ENCODE measurements at regions not wholly inside any gene's neighbourhood (a gene's known extent, or its start where the extent isn't known, plus 50 kb on each side); places are given as distances from the start of the nearest gene placed in this dataset.
A peak's percentile ranks its signal among the peaks of the same experiment; 100 is the strongest.
"Not testable (repeated sequence)": the region's sequence is repeated elsewhere in the genome, so short reads cannot be mapped to it uniquely, and the experiment has no call there.

- FAIRE-seq = no peak
- no peak for DNase-seq (ENCODE audit: insufficient read length, low spot score)
Measured at GRCh38 chr3:181358562-181358961, 353.2 kb upstream of the SOX2 start.

- FAIRE-seq (no peak), DNase-seq (ENCODE audit: insufficient read length, low spot score) (no peak)
Measured at GRCh38 chr3:181358060-181358459, 353.7 kb upstream of the SOX2 start.

GRCh38 chr3:181354140-181354539 lies 357.6 kb upstream of the SOX2 start:
- no peak for DNase-seq (ENCODE audit: insufficient read length, low spot score)
- FAIRE-seq = no peak

GRCh38 chr3:181344331-181344730 lies 354.8 kb upstream of the DNAJC19 start:
- no peak for FAIRE-seq
- DNase-seq (ENCODE audit: insufficient read length, low spot score) = no peak

GRCh38 chr3:181336597-181336996 lies 347.1 kb upstream of the DNAJC19 start:
- no peak for DNase-seq (ENCODE audit: insufficient read length, low spot score)
- FAIRE-seq = no peak

GRCh38 chr3:181333394-181333793 lies 343.9 kb upstream of the DNAJC19 start:
- FAIRE-seq (no peak), DNase-seq (ENCODE audit: insufficient read length, low spot score) (no peak)

- FAIRE-seq (no peak), DNase-seq (ENCODE audit: insufficient read length, low spot score) (no peak)
Measured at GRCh38 chr3:181330821-181331563, 341.5 kb upstream of the DNAJC19 start.

GRCh38 chr3:181330257-181330656 lies 340.7 kb upstream of the DNAJC19 start:
- FAIRE-seq = no peak

GRCh38 chr3:181329024-181329423 lies 339.5 kb upstream of the DNAJC19 start:
- DNase-seq (ENCODE audit: insufficient read length, low spot score) = no peak
- FAIRE-seq = no peak

More at GRCh38 chr3:181330257-181330656, 340.7 kb upstream of the DNAJC19 start:
- no peak for DNase-seq (ENCODE audit: insufficient read length, low spot score)

GRCh38 chr3:181328346-181328745 lies 338.8 kb upstream of the DNAJC19 start:
- no peak for DNase-seq (ENCODE audit: insufficient read length, low spot score)

GRCh38 chr3:181327349-181327748 lies 337.8 kb upstream of the DNAJC19 start:
- FAIRE-seq = no peak
- no peak for DNase-seq (ENCODE audit: insufficient read length, low spot score)

More at GRCh38 chr3:181328346-181328745, 338.8 kb upstream of the DNAJC19 start:
- no peak for FAIRE-seq

- DNase-seq (ENCODE audit: insufficient read length, low spot score) = peak; percentile 3
- no peak for FAIRE-seq
Measured at GRCh38 chr3:181326637-181327223, 337.2 kb upstream of the DNAJC19 start.

GRCh38 chr3:181324516-181324915 lies 335.0 kb upstream of the DNAJC19 start:
- not testable (repeated sequence) for DNase-seq (ENCODE audit: insufficient read length, low spot score); FAIRE-seq

GRCh38 chr3:181318321-181318720 lies 328.8 kb upstream of the DNAJC19 start:
- peak; percentile 89 for FAIRE-seq
- no peak for DNase-seq (ENCODE audit: insufficient read length, low spot score)

GRCh38 chr3:181317508-181317907 lies 328.0 kb upstream of the DNAJC19 start:
- FAIRE-seq = no peak
- DNase-seq (ENCODE audit: insufficient read length, low spot score) = no peak

- no peak for DNase-seq (ENCODE audit: insufficient read length, low spot score)
- FAIRE-seq = no peak
Measured at GRCh38 chr3:181316482-181316881, 326.9 kb upstream of the DNAJC19 start.

- DNase-seq (ENCODE audit: insufficient read length, low spot score) (no peak), FAIRE-seq (no peak)
Measured at GRCh38 chr3:181313335-181313734, 323.8 kb upstream of the DNAJC19 start.

- FAIRE-seq (no peak), DNase-seq (ENCODE audit: insufficient read length, low spot score) (no peak)
Measured at GRCh38 chr3:181311186-181311585, 321.6 kb upstream of the DNAJC19 start.

- DNase-seq (ENCODE audit: insufficient read length, low spot score) = no peak
- FAIRE-seq = no peak
Measured at GRCh38 chr3:181302960-181303359, 313.4 kb upstream of the DNAJC19 start.

- FAIRE-seq (no peak), DNase-seq (ENCODE audit: insufficient read length, low spot score) (no peak)
Measured at GRCh38 chr3:181300033-181300432, 310.5 kb upstream of the DNAJC19 start.

- FAIRE-seq = no peak
- no peak for DNase-seq (ENCODE audit: insufficient read length, low spot score)
Measured at GRCh38 chr3:181298421-181298820, 308.9 kb upstream of the DNAJC19 start.

GRCh38 chr3:181292984-181293383 lies 303.4 kb upstream of the DNAJC19 start:
- FAIRE-seq (no peak), DNase-seq (ENCODE audit: insufficient read length, low spot score) (no peak)

All from HTR-8/SVneo (cell line).